PC-9 (cell line): ENCODE measurements at regions not wholly inside any gene's neighbourhood (a gene's known extent, or its start where the extent isn't known, plus 50 kb on each side); places are given as distances from the start of the nearest gene placed in this dataset.
"Not testable (repeated sequence)": the region's sequence is repeated elsewhere in the genome, so short reads cannot be mapped to it uniquely, and the experiment has no call there.

Experiments
- BruUV-seq: library from RNA; stranded (reverse); fragments of 400-500 nt; replicated peaks from 2 replicates; lab custom pipeline; 2021; lab: Mats Ljungman, UMichigan
- CTCF ChIA-PET: fragments of 300-600 bp; sonication (Branson Sonifier 250); formaldehyde crosslinking; loops from one replicate; lab custom pipeline; 2022; ENCODE audit warnings: antibody characterized with exemption; lab: Charles Lee
- POLR2A ChIA-PET: fragments of 300-600 bp; sonication (Branson Sonifier 250); formaldehyde crosslinking; loops from one replicate; lab custom pipeline; 2022; ENCODE audit warnings: antibody characterized with exemption; ENCODE audit not compliant: unreplicated experiment; lab: Charles Lee
- DNase-seq, 2 experiments: peaks; one replicate each; pipeline versions ENCODE4 v3.0.0 to v3.0.0-alpha.2; 2015 to 2022; ENCODE audit warnings: mixed read lengths in 1 of 2
- H2AFZ ChIP-seq: fragments of 200-600 bp; sonication (generic); 2 replicates; pipeline ENCODE4 v1.8.1; 2017; ENCODE audit warnings: antibody characterized with exemption
- H3F3A ChIP-seq: fragments of 200-600 bp; sonication (generic); 2 replicates; pipeline ENCODE4 v1.8.1; 2017; ENCODE audit warnings: antibody characterized with exemption, mild to moderate bottlenecking, low read depth; ENCODE audit not compliant: insufficient read depth
- H3K27ac ChIP-seq: fragments of 200-600 bp; sonication (generic); 2 replicates; pipeline ENCODE4 v1.6.1; 2016; ENCODE audit warnings: mixed run types
- H3K27me3 ChIP-seq: fragments of 200-600 bp; sonication (generic); 2 replicates; pipeline ENCODE4 v1.6.1; 2016; ENCODE audit warnings: low read depth, mixed run types; ENCODE audit not compliant: insufficient read depth
- H3K36me3 ChIP-seq: fragments of 200-600 bp; sonication (generic); 2 replicates; pipeline ENCODE4 v1.6.1; 2016; ENCODE audit warnings: low read depth, mixed run types
- H3K4me1 ChIP-seq: fragments of 200-600 bp; sonication (generic); replicated peaks from 2 replicates; pipeline ENCODE4 v1.6.1; 2016; ENCODE audit warnings: mixed run types; ENCODE audit not compliant: insufficient read depth
- H3K4me2 ChIP-seq: fragments of 200-600 bp; sonication (generic); 2 replicates; pipeline ENCODE4 v1.6.1; 2017; ENCODE audit warnings: mixed run types
- H3K4me3 ChIP-seq: fragments of 200-600 bp; sonication (generic); 2 replicates; pipeline ENCODE4 v1.6.1; 2016; ENCODE audit warnings: mixed run types
- H3K79me2 ChIP-seq: fragments of 200-600 bp; sonication (generic); 2 replicates; pipeline ENCODE4 v1.6.1; 2017; ENCODE audit warnings: low read depth, mixed run types
- H3K9me2 ChIP-seq: fragments of 200-600 bp; sonication (generic); 2 replicates; pipeline ENCODE4 v1.8.1; 2017; ENCODE audit warnings: mild to moderate bottlenecking; ENCODE audit not compliant: insufficient read depth
- H3K9me3 ChIP-seq: fragments of 200-600 bp; sonication (generic); 2 replicates; pipeline ENCODE4 v1.8.1; 2016; ENCODE audit warnings: low read depth; ENCODE audit not compliant: insufficient read depth
- H4K20me1 ChIP-seq: fragments of 200-600 bp; sonication (generic); 2 replicates; pipeline ENCODE4 v1.8.1; 2017; ENCODE audit not compliant: insufficient read depth
- CTCF ChIP-seq: fragments of 200-600 bp; sonication (generic); conservative IDR thresholded peaks from 2 replicates; pipeline ENCODE4 v1.6.1; 2017; ENCODE audit warnings: mixed run types, antibody characterized with exemption, mild to moderate bottlenecking, moderate library complexity
- EZH2 ChIP-seq: fragments of 200-600 bp; sonication (generic); IDR thresholded peaks from 2 replicates; pipeline ENCODE4 v1.8.0; 2017; ENCODE audit warnings: antibody characterized with exemption, low read depth
- intact Hi-C: fragments of 100-400 bp; cut with micrococcal nuclease; formaldehyde crosslinking; loops from one replicate; pipeline ENCODE4 v1.10.0; 2022; ENCODE audit not compliant: unreplicated experiment

DNA sequence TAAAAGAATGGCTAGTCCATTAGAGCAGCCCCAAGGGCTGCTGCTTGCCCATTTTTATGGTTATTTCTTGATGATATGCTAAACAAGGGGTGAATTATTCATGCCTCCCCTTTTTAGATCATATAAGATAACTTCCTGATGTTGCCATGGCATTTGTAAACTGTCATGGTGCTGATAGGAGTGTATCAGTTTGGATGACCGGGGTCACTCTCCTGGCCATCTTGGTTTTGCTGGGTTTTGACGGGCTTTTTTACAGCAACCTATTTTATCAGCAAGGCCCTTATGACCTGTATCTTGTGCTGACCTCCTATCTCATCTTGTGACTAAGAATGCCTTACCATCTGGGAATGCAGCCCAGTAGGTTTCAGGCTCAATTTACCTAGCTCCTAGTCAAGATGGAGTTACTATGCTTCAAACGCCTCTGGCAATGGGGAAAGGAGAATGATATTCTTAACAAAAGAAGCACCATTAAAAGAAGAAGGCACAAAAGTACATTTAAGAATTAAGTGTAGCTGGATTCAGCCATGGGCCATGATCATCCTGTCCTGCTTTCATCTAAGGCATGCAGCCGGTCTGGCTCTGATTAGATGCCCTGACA is 1156.0 kb downstream of the PCDH9 start:
- no TSS peak for BruUV-seq
- DNase-seq, result no peak
- CTCF ChIA-PET, result no interaction called here
- Histone ChIP-seq H3K4me3 (no peak overlapping the region), H3K9me2 (no peaks in the 10 kb centered on the region), H3K36me3 (no peaks in the 10 kb centered on the region), H3K9me3 (no peaks in the 10 kb centered on the region), H3K4me1 (no peaks in the 10 kb centered on the region), H3K4me2 (no peak overlapping the region), H3K27me3 (no peaks in the 10 kb centered on the region), H3F3A (no peaks in the 10 kb centered on the region), H3K27ac (no peak overlapping the region), H2AFZ (no peak overlapping the region), H3K79me2 (no peaks in the 10 kb centered on the region), H4K20me1 (no peaks in the 10 kb centered on the region)
- intact Hi-C loops, result no loop called here
- POLR2A ChIA-PET, result no interaction called here
- TF ChIP-seq CTCF, result no peak
- TF ChIP-seq EZH2, result no peak

GRCh38 chr13:66072097-66072496 is 1158.0 kb downstream of the PCDH9 start:
- intact Hi-C loops, H3K9me3 ChIP-seq, H3K4me1 ChIP-seq, H3F3A ChIP-seq, H3K4me3 ChIP-seq, H3K79me2 ChIP-seq, H3K9me2 ChIP-seq, DNase-seq, H3K27me3 ChIP-seq, CTCF ChIA-PET, BruUV-seq, H3K27ac ChIP-seq, H2AFZ ChIP-seq, H3K36me3 ChIP-seq, H4K20me1 ChIP-seq, H3K4me2 ChIP-seq, POLR2A ChIA-PET: not testable (repeated sequence)

DNA sequence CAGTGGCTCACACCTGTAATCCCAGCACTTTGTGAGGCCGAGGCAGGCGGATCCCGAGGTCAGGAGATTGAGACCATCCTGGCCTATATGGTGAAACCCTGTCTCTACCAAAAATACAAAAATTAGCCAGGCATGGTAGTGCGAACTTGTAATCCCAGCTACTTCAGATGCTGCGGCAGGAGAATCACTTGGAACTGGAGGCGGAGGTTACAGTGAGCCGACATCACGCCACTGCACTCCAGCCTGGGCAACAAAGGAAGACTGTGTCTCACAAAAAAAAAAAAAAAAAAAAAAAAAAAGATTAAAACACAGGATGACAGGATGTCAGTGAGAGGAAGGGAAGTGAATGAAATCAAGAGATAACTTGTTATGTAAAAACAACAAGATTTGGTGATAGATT is 1158.5 kb downstream of the PCDH9 start:
- no peaks in the 10 kb centered on the region for H4K20me1 ChIP-seq
- no peaks in the 10 kb centered on the region for H3K27me3 ChIP-seq
- H3K4me3 ChIP-seq, result no peak overlapping the region
- H3K27ac ChIP-seq, result no peak overlapping the region
- H2AFZ ChIP-seq, result no peak overlapping the region
- H3K9me2 ChIP-seq, result no peaks in the 10 kb centered on the region
- ChIA-PET CTCF (no interaction called here), POLR2A (no interaction called here)
- intact Hi-C loops, result no loop called here
- H3K4me2 ChIP-seq, result no peak overlapping the region
- no TSS peak for BruUV-seq
- no peaks in the 10 kb centered on the region for H3K9me3 ChIP-seq
- no peak for DNase-seq
- no peaks in the 10 kb centered on the region for H3K4me1 ChIP-seq
- no peak for TF ChIP-seq CTCF
- no peak for TF ChIP-seq EZH2
- no peaks in the 10 kb centered on the region for H3K79me2 ChIP-seq
- no peaks in the 10 kb centered on the region for H3F3A ChIP-seq
- no peaks in the 10 kb centered on the region for H3K36me3 ChIP-seq

DNA sequence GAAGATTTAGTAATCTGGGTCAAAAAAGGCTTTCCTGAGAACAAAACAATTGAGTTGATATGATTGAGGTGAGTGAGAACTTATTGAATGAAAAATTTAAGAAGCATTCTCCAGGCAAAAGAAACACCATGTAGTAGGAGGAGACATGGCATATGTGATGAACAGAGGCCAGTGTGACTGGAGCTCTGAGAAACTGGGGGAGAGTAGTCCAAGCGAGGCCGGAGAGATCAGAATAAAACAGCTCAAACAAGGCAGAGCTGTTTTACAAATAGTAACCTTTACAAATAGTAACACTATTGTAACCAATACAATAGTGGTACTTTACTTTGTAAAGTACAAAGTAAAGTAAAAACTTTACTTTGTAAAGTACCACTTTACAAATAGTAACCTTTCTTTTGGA is 1159.1 kb downstream of the PCDH9 start:
- Histone ChIP-seq H3K4me2 (no peak overlapping the region), H2AFZ (no peak overlapping the region), H3K79me2 (no peaks in the 10 kb centered on the region), H3K27ac (no peak overlapping the region), H3K4me1 (no peaks in the 10 kb centered on the region), H3K9me2 (no peaks in the 10 kb centered on the region), H3K36me3 (no peaks in the 10 kb centered on the region), H3F3A (no peaks in the 10 kb centered on the region), H3K4me3 (no peak overlapping the region), H3K27me3 (no peaks in the 10 kb centered on the region), H4K20me1 (no peaks in the 10 kb centered on the region), H3K9me3 (no peaks in the 10 kb centered on the region)
- no peak for DNase-seq
- intact Hi-C loops, result no loop called here
- POLR2A ChIA-PET, result interaction anchor here (0.7 kb wide), 1 partner anchor 260 kb away, joined by 3 read pairs; no protein-coding TSS in a partner anchor
- BruUV-seq, result no TSS peak
- CTCF ChIA-PET, result no interaction called here
- TF ChIP-seq CTCF (no peak), EZH2 (no peak)
